SK-N-SH (cell line): ENCODE measurements at regions not wholly inside any gene's neighbourhood (a gene's known extent, or its start where the extent isn't known, plus 50 kb on each side); places are given as distances from the start of the nearest gene placed in this dataset.

Experiments
- CHD2 ChIP-seq: fragments of 150-350 bp; IDR thresholded peaks from 2 replicates; pipeline ENCODE4 v1.6.1; 2018; ENCODE audit warnings: low read length; ENCODE audit not compliant: partially characterized antibody
- EZH2phosphoT487 ChIP-seq: fragments of 200-600 bp; sonication (generic); IDR thresholded peaks from 2 replicates; pipeline ENCODE4 v1.6.1; 2017; ENCODE audit warnings: low read depth, mixed run types, mild to moderate bottlenecking, antibody characterized with exemption, moderate library complexity, borderline replicate concordance
- TF ChIP-seq, protein P1 (sequence below): fragments of 200-600 bp; sonication (generic); IDR thresholded peaks from 2 replicates; pipeline ENCODE4 v1.6.1; 2017; ENCODE audit warnings: antibody characterized with exemption, mild to moderate bottlenecking, moderate library complexity

DNA sequence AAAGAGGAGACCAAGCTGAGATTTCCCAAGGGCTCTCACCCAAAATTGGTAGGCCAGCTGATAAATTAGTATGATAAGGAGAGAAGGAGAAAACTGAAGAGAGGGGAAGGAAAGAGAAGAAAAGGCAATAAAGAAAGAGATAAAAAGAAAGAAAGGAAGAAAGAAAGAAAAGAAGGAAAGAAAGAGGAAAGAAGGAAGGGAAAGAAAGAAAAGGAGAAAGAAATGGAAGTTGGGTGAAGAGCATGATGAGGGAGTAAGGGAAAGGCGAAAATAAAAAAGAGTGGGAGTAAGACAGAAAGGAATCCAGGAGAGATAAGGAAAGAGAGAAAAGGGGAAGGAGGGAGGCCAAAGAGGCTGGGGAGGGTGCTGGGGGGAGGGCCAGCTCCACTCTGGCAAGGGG is 95.4 kb downstream of the MRM1 start:
- TF ChIP-seq CHD2 (no peak), EZH2phosphoT487 (no peak)
- TF ChIP-seq, protein P1, sequence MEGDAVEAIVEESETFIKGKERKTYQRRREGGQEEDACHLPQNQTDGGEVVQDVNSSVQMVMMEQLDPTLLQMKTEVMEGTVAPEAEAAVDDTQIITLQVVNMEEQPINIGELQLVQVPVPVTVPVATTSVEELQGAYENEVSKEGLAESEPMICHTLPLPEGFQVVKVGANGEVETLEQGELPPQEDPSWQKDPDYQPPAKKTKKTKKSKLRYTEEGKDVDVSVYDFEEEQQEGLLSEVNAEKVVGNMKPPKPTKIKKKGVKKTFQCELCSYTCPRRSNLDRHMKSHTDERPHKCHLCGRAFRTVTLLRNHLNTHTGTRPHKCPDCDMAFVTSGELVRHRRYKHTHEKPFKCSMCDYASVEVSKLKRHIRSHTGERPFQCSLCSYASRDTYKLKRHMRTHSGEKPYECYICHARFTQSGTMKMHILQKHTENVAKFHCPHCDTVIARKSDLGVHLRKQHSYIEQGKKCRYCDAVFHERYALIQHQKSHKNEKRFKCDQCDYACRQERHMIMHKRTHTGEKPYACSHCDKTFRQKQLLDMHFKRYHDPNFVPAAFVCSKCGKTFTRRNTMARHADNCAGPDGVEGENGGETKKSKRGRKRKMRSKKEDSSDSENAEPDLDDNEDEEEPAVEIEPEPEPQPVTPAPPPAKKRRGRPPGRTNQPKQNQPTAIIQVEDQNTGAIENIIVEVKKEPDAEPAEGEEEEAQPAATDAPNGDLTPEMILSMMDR: no peak
